ENCODE measurements at regions not wholly inside any gene's neighbourhood (a gene's known extent, or its start where the extent isn't known, plus 50 kb on each side); places are given as distances from the start of the nearest gene placed in this dataset.

- POLR2A ChIA-PET = no interaction called here
- Histone ChIP-seq H3K9me3 (no peaks in the 10 kb centered on the region), H3K27me3 (replicated peaks in 1 of 2; ENCODE audit: control insufficient read depth in 2 of 2, extremely low read depth in 1 of 2, insufficient read depth in 2 of 2, low read length in 1 of 2) (peaks cover 0 to 19% of the 10 kb centered on the region in 2 experiments), H3K27ac (ENCODE audit: low read length) (no peak overlapping the region), H3K4me3 (ENCODE audit: control insufficient read depth in 1 of 2, extremely low read depth in 1 of 2, low read length in 1 of 2) (no peak overlapping the region), H3K36me3 (ENCODE audit: control insufficient read depth in 2 of 2, extremely low read depth in 1 of 2, insufficient read depth in 1 of 2, low read length in 1 of 2) (no peaks in the 10 kb centered on the region), H3K4me1 (ENCODE audit: control insufficient read depth in 1 of 2, extremely low read depth in 1 of 2, insufficient read depth in 2 of 2, low read length in 2 of 2) (no peaks in the 10 kb centered on the region)
- Mint-ChIP-seq H3K27me3 (peaks cover 41 to 44% of the 10 kb centered on the region in 2 donors), H3K4me1 (no peaks in the 10 kb centered on the region), H3K27ac (no peak overlapping the region), H3K9me3 (no peaks in the 10 kb centered on the region), H3K4me3 (no peak overlapping the region), H3K36me3 (no peaks in the 10 kb centered on the region)
- DNase-seq = no peak
- CTCF ChIA-PET = interaction anchor here (0.9 to 3.0 kb wide), 10 partner anchors 9 to 128 kb away, joined by 3 to 17 read pairs (median 4); no protein-coding TSS in a partner anchor
- ATAC-seq (replicated peaks in 1 of 4) = no peak
- WGBS (ENCODE audit: insufficient coverage) = 86% methylated on average over 1 of the region's 2 CpGs
These were observed 169.5 kb upstream of the UMPS start for GRCh38 chr3:124560666-124561215.

- Mint-ChIP-seq H3K4me3 (no peak overlapping the region), H3K27me3 (peaks cover 30 to 33% of the 10 kb centered on the region in 2 donors), H3K27ac (no peak overlapping the region), H3K9me3 (no peaks in the 10 kb centered on the region), H3K4me1 (no peaks in the 10 kb centered on the region), H3K36me3 (no peaks in the 10 kb centered on the region)
- Histone ChIP-seq H3K4me1 (ENCODE audit: control insufficient read depth in 1 of 2, extremely low read depth in 1 of 2, insufficient read depth in 2 of 2, low read length in 2 of 2) (no peaks in the 10 kb centered on the region), H3K4me3 (ENCODE audit: control insufficient read depth in 1 of 2, extremely low read depth in 1 of 2, low read length in 1 of 2) (no peak overlapping the region), H3K9me3 (no peaks in the 10 kb centered on the region), H3K27ac (ENCODE audit: low read length) (no peak overlapping the region), H3K36me3 (ENCODE audit: control insufficient read depth in 2 of 2, extremely low read depth in 1 of 2, insufficient read depth in 1 of 2, low read length in 1 of 2) (no peaks in the 10 kb centered on the region), H3K27me3 (replicated peaks in 1 of 2; ENCODE audit: control insufficient read depth in 2 of 2, extremely low read depth in 1 of 2, insufficient read depth in 2 of 2, low read length in 1 of 2) (peaks cover 0 to 19% of the 10 kb centered on the region in 2 experiments)
- CTCF ChIA-PET = interaction anchor here (0.9 to 3.0 kb wide), 7 partner anchors 8 to 128 kb away, joined by 3 to 16 read pairs (median 4); no protein-coding TSS in a partner anchor
- DNase-seq (no peak), ATAC-seq (replicated peaks in 1 of 4) (no peak)
- POLR2A ChIA-PET = no interaction called here
- 86% methylated on average over 12 of the region's 14 CpGs for WGBS (ENCODE audit: insufficient coverage)
These were observed 167.5 kb upstream of the UMPS start for GRCh38 chr3:124562769-124563168.

DNA sequence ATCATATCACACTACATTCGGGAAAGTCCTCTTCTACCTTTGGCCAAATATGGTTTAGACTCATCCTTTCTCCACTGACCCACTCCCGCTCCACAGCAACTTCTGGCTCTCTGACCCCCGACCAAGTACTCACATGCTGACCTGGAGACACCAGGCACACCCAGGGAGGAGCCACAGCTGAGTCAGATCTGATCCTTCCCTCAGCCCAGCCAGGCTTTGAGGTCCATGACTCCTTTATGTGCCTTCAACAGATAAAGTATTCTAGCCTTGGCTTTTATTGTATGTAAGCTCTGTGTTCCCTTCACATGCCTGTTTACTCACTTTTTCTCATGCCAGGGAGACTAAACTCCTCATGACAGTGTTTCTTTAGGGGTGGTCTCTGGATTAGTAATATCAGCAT is 166.9 kb upstream of the UMPS start:
- Mint-ChIP-seq H3K9me3 (no peaks in the 10 kb centered on the region), H3K4me1 (no peaks in the 10 kb centered on the region), H3K36me3 (no peaks in the 10 kb centered on the region), H3K27ac (no peak overlapping the region), H3K27me3 (peaks cover 28 to 32% of the 10 kb centered on the region in 2 donors), H3K4me3 (no peak overlapping the region)
- ChIA-PET POLR2A (no interaction called here), CTCF (interaction anchor here (0.6 to 2.9 kb wide), 10 partner anchors 12 to 338 kb away, joined by 3 to 15 read pairs (median 4); no protein-coding TSS in a partner anchor)
- ATAC-seq (replicated peaks in 1 of 4) = no peak
- no peak for DNase-seq
- Histone ChIP-seq H3K27ac (ENCODE audit: low read length) (no peak overlapping the region), H3K27me3 (replicated peaks in 1 of 2; ENCODE audit: control insufficient read depth in 2 of 2, extremely low read depth in 1 of 2, insufficient read depth in 2 of 2, low read length in 1 of 2) (peaks cover 0 to 19% of the 10 kb centered on the region in 2 experiments), H3K4me1 (ENCODE audit: control insufficient read depth in 1 of 2, extremely low read depth in 1 of 2, insufficient read depth in 2 of 2, low read length in 2 of 2) (no peaks in the 10 kb centered on the region), H3K9me3 (no peaks in the 10 kb centered on the region), H3K36me3 (ENCODE audit: control insufficient read depth in 2 of 2, extremely low read depth in 1 of 2, insufficient read depth in 1 of 2, low read length in 1 of 2) (no peaks in the 10 kb centered on the region), H3K4me3 (ENCODE audit: control insufficient read depth in 1 of 2, extremely low read depth in 1 of 2, low read length in 1 of 2) (no peak overlapping the region)
- WGBS (ENCODE audit: insufficient coverage) = 81% methylated on average over 3 of the region's 3 CpGs

DNA sequence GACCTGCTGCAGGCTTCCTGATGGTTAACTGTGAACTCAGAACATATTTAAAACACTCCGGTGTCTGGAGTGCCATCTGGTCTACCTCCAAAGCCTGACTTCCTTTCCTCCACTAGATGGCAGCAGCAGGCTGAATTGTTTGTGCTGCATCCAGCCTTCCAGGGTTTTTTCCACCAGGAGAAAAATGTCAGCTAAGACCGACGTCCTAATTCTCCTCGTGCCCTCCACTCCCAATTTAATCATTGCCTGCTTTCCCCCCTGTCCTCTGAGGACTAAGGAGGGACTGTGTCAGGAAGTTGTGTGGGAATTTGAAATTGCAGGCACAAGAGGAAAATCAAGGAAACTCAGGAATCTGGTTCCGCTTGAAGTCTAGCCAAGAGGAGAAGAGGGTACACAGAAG is 165.2 kb upstream of the UMPS start:
- H3K4me3 ChIP-seq (ENCODE audit: control insufficient read depth in 1 of 2, extremely low read depth in 1 of 2, low read length in 1 of 2) = no peak overlapping the region
- Mint-ChIP-seq H3K4me3 (no peak overlapping the region), H3K27ac (no peak overlapping the region), H3K9me3 (no peaks in the 10 kb centered on the region), H3K27me3 (peaks cover 18 to 20% of the 10 kb centered on the region in 2 donors), H3K36me3 (no peaks in the 10 kb centered on the region), H3K4me1 (no peaks in the 10 kb centered on the region)
- ChIA-PET POLR2A (no interaction called here), CTCF (interaction anchor here (0.6 to 2.9 kb wide), 6 partner anchors 9 to 124 kb away, joined by 3 to 14 read pairs (median 6); no protein-coding TSS in a partner anchor)
- no peak overlapping the region for H3K27ac ChIP-seq (ENCODE audit: low read length)
- DNase-seq (peak in 26 of 35 experiments; percentile 8 to 70 (median 32)), ATAC-seq (replicated peaks in 1 of 4) (peak in 2 of 4 experiments; percentile 48 to 63)
- no peaks in the 10 kb centered on the region for H3K4me1 ChIP-seq (ENCODE audit: control insufficient read depth in 1 of 2, extremely low read depth in 1 of 2, insufficient read depth in 2 of 2, low read length in 2 of 2)
- no peaks in the 10 kb centered on the region for H3K36me3 ChIP-seq (ENCODE audit: control insufficient read depth in 2 of 2, extremely low read depth in 1 of 2, insufficient read depth in 1 of 2, low read length in 1 of 2)
- WGBS (ENCODE audit: insufficient coverage) = 25% methylated on average over 2 of the region's 5 CpGs
- no peaks in the 10 kb centered on the region for H3K9me3 ChIP-seq
- peaks cover 0 to 9% of the 10 kb centered on the region in 2 experiments for H3K27me3 ChIP-seq (replicated peaks in 1 of 2; ENCODE audit: control insufficient read depth in 2 of 2, extremely low read depth in 1 of 2, insufficient read depth in 2 of 2, low read length in 1 of 2)

- Histone ChIP-seq H3K4me3 (ENCODE audit: control insufficient read depth in 1 of 2, extremely low read depth in 1 of 2, low read length in 1 of 2) (no peak overlapping the region), H3K36me3 (ENCODE audit: control insufficient read depth in 2 of 2, extremely low read depth in 1 of 2, insufficient read depth in 1 of 2, low read length in 1 of 2) (no peaks in the 10 kb centered on the region), H3K9me3 (no peaks in the 10 kb centered on the region), H3K4me1 (ENCODE audit: control insufficient read depth in 1 of 2, extremely low read depth in 1 of 2, insufficient read depth in 2 of 2, low read length in 2 of 2) (no peaks in the 10 kb centered on the region), H3K27me3 (replicated peaks in 1 of 2; ENCODE audit: control insufficient read depth in 2 of 2, extremely low read depth in 1 of 2, insufficient read depth in 2 of 2, low read length in 1 of 2) (peaks cover 0 to 7% of the 10 kb centered on the region in 2 experiments), H3K27ac (ENCODE audit: low read length) (no peak overlapping the region)
- Mint-ChIP-seq H3K36me3 (no peaks in the 10 kb centered on the region), H3K27ac (no peak overlapping the region), H3K27me3 (peaks cover 14 to 17% of the 10 kb centered on the region in 2 donors), H3K4me3 (no peak overlapping the region), H3K9me3 (no peaks in the 10 kb centered on the region), H3K4me1 (no peaks in the 10 kb centered on the region)
- no peak for ATAC-seq (replicated peaks in 1 of 4)
- CTCF ChIA-PET = interaction anchor here (0.5 to 2.9 kb wide), 8 partner anchors 9 to 970 kb away, joined by 3 to 14 read pairs (median 4); no protein-coding TSS in a partner anchor
- POLR2A ChIA-PET = no interaction called here
- WGBS (ENCODE audit: insufficient coverage) = 79% methylated on average over 6 of the region's 6 CpGs
- DNase-seq = no peak
These were observed 164.7 kb upstream of the UMPS start for GRCh38 chr3:124565551-124565950.

DNA sequence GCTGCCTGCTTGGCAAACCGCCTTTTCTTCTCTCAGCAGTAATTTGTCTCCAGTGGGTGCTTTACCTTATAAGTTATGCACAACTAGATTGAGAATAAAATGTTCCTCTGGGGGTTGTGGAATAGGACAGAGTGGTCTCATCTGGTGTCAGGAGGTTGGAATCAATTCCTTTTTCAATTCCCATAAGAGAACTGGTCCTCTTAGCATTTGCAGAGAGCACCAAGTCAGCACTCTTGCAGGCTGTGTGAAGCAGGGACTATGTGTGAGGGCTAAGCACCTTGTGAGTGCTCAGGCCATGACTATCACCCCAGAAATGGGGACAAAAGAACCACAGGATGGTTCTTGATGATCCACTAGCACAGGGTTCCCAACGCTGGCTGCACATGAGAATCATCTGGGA is 163.6 kb upstream of the UMPS start:
- H3K27me3 ChIP-seq (replicated peaks in 1 of 2; ENCODE audit: control insufficient read depth in 2 of 2, extremely low read depth in 1 of 2, insufficient read depth in 2 of 2, low read length in 1 of 2) = peaks cover 0 to 7% of the 10 kb centered on the region in 2 experiments
- H3K4me3 ChIP-seq (ENCODE audit: control insufficient read depth in 1 of 2, extremely low read depth in 1 of 2, low read length in 1 of 2) = no peak overlapping the region
- Mint-ChIP-seq H3K9me3 (no peaks in the 10 kb centered on the region), H3K4me3 (no peak overlapping the region), H3K36me3 (no peaks in the 10 kb centered on the region), H3K27ac (no peak overlapping the region), H3K4me1 (no peaks in the 10 kb centered on the region), H3K27me3 (peaks cover 14 to 16% of the 10 kb centered on the region in 2 donors)
- no peaks in the 10 kb centered on the region for H3K4me1 ChIP-seq (ENCODE audit: control insufficient read depth in 1 of 2, extremely low read depth in 1 of 2, insufficient read depth in 2 of 2, low read length in 2 of 2)
- H3K27ac ChIP-seq (ENCODE audit: low read length) = no peak overlapping the region
- DNase-seq = no peak
- no peak for ATAC-seq (replicated peaks in 1 of 4)
- H3K36me3 ChIP-seq (ENCODE audit: control insufficient read depth in 2 of 2, extremely low read depth in 1 of 2, insufficient read depth in 1 of 2, low read length in 1 of 2) = no peaks in the 10 kb centered on the region
- CTCF ChIA-PET = interaction anchor here (0.7 to 2.9 kb wide), 5 partner anchors 8 to 122 kb away, joined by 3 to 14 read pairs (median 7); no protein-coding TSS in a partner anchor
- no CpG with 5 or more reads among the region's 2 CpGs for WGBS (ENCODE audit: insufficient coverage)
- POLR2A ChIA-PET = interaction anchor here in 1 of 2 donors (0.6 kb wide), 1 partner anchor 10 kb away, joined by 3 read pairs; no protein-coding TSS in a partner anchor
- H3K9me3 ChIP-seq = no peaks in the 10 kb centered on the region

Measured in T-cell (primary cell).